HG03571 (cell line): ENCODE measurements at regions not wholly inside any gene's neighbourhood (a gene's known extent, or its start where the extent isn't known, plus 50 kb on each side); places are given as distances from the start of the nearest gene placed in this dataset.
A peak's percentile ranks its signal among the peaks of the same experiment; 100 is the strongest.

Experiments
- ATAC-seq: cut with Tn5 transposase; IDR thresholded peaks from one replicate; pipeline ENCODE4 v1.9.1; 2021; ENCODE audit not compliant: unreplicated experiment

GRCh38 chr6:166106076-166106686 lies 61.5 kb downstream of the TBXT start:
- ATAC-seq: peak; percentile 81

GRCh38 chr6:166105341-166106075 lies 62.1 kb downstream of the TBXT start:
- no peak for ATAC-seq

- no peak for ATAC-seq
These were observed 62.8 kb downstream of the TBXT start for GRCh38 chr6:166104872-166105271.

GRCh38 chr6:166104107-166104506 lies 63.5 kb downstream of the TBXT start:
- ATAC-seq: no peak

GRCh38 chr6:166101819-166102419 lies 65.7 kb downstream of the TBXT start:
- ATAC-seq: no peak

- ATAC-seq: no peak
These were observed 69.6 kb downstream of the TBXT start for GRCh38 chr6:166097914-166098522.

- ATAC-seq: no peak
These were observed 79.8 kb downstream of the TBXT start for GRCh38 chr6:166087852-166088251.

GRCh38 chr6:166087246-166087645 lies 80.4 kb downstream of the TBXT start:
- no peak for ATAC-seq

GRCh38 chr6:166085500-166085899 lies 82.2 kb downstream of the TBXT start:
- no peak for ATAC-seq

GRCh38 chr6:166084951-166085350 lies 82.7 kb downstream of the TBXT start:
- no peak for ATAC-seq

GRCh38 chr6:166079841-166080240 lies 87.8 kb downstream of the TBXT start:
- no peak for ATAC-seq

- no peak for ATAC-seq
These were observed 89.4 kb downstream of the TBXT start for GRCh38 chr6:166078294-166078693.

- no peak for ATAC-seq
These were observed 91.0 kb downstream of the TBXT start for GRCh38 chr6:166076625-166077024.

- no peak for ATAC-seq
These were observed 91.7 kb downstream of the TBXT start for GRCh38 chr6:166075925-166076324.

- no peak for ATAC-seq
These were observed 92.5 kb downstream of the TBXT start for GRCh38 chr6:166075186-166075585.

GRCh38 chr6:166073082-166073481 lies 94.6 kb downstream of the TBXT start:
- ATAC-seq: no peak

- ATAC-seq: no peak
These were observed 98.9 kb downstream of the TBXT start for GRCh38 chr6:166068768-166069167.

GRCh38 chr6:166058064-166058739 lies 109.4 kb downstream of the TBXT start:
- ATAC-seq: no peak

- no peak for ATAC-seq
These were observed 110.2 kb downstream of the TBXT start for GRCh38 chr6:166057431-166057830.

GRCh38 chr6:166056637-166057036 lies 111.0 kb downstream of the TBXT start:
- ATAC-seq: no peak

- ATAC-seq: no peak
These were observed 111.8 kb downstream of the TBXT start for GRCh38 chr6:166055801-166056200.
